Activated CD8-positive, alpha-beta memory T cell treated with anti-CD3 and anti-CD28 coated beads, Interleukin-2, amount 10 ng/mL, durations not matched to agents 7 days and 5 days (primary cell): ENCODE measurements at regions not wholly inside any gene's neighbourhood (a gene's known extent, or its start where the extent isn't known, plus 50 kb on each side); places are given as distances from the start of the nearest gene placed in this dataset.

ENCODE experiments used
- ATAC-seq: fragments of 150-1000 bp; cut with Tn5 transposase; one replicate; pipeline ENCODE4 v1.10.0; 2021; ENCODE audit warnings: moderate library complexity
- CTCF ChIA-PET: fragments of 350-600 bp; sonication (Branson Sonifier 250); formaldehyde crosslinking; loops from one replicate; lab custom pipeline; 2021; ENCODE audit warnings: antibody characterized with exemption; lab: Charles Lee
- DNase-seq: peaks from one replicate; pipeline ENCODE4 v3.0.0-alpha.2; 2020
- H3K27ac Mint-ChIP-seq: one replicate; pipeline ENCODE4 v1.8.0; 2021; ENCODE audit warnings: mild to moderate bottlenecking, mixed read lengths
- H3K27me3 Mint-ChIP-seq: one replicate; pipeline ENCODE4 v1.8.0; 2021; ENCODE audit warnings: mixed read lengths
- H3K36me3 Mint-ChIP-seq: one replicate; pipeline ENCODE4 v1.8.0; 2021; ENCODE audit warnings: mild to moderate bottlenecking, mixed read lengths
- H3K4me1 Mint-ChIP-seq: one replicate; pipeline ENCODE4 v1.8.0; 2021; ENCODE audit warnings: mixed read lengths
- H3K4me3 Mint-ChIP-seq: one replicate; pipeline ENCODE4 v1.8.0; 2021; ENCODE audit warnings: mild to moderate bottlenecking, moderate library complexity, mixed read lengths
- H3K9me3 Mint-ChIP-seq: one replicate; pipeline ENCODE4 v1.8.0; 2022; ENCODE audit warnings: low read depth, mixed read lengths

DNA sequence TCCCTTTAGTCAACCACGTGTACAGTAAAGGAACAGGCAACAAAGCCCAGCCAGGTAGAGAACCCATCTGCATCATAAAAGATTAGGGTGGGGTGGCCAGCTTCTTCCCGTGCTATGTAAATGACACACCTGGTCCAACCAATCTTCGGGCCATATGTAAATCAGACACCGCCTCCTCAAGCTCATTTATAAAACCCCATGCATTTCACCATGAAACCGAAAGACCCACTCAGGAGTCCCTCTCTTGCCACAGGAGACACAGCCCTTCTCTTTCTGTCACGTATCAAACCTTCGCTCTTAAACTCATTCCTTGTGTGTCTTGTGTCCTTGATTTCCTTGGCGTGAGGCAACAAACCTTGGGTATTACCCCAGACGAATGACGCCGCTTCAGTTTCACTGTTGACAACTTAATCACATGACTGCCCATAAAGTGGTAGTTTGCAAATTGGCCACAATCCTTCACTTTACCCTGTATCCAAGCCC, 59.8 kb upstream of the TBPL2 start:
- H3K4me1 Mint-ChIP-seq: no peaks in the 10 kb centered on the region

DNA sequence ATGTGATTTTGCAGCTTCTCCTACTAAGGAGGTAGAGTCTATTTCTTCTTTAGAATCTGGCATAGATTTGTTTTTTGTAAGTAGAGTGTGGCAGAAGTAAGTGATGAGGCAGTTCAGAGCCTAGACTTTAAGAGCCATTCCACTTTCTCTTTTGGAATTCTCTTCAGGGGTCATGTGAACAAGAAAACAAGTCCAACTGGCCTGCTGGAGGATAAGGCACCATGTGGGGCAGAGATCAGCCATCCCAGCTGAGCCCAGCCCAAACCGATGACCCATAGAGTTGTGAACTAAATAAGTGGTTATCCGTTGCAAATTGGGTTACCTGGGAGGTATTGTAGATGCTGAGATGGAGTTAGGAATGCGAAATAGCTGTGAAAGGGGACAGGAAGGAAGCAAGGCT, 60.3 kb upstream of the TBPL2 start:
- CTCF ChIA-PET: no interaction called here
- peaks cover 26% of the 10 kb centered on the region for H3K27me3 Mint-ChIP-seq
- H3K4me1 Mint-ChIP-seq: no peaks in the 10 kb centered on the region
- H3K9me3 Mint-ChIP-seq: no peaks in the 10 kb centered on the region
- no peaks in the 10 kb centered on the region for H3K36me3 Mint-ChIP-seq
- no peak for ATAC-seq
- no peak for DNase-seq
- no peak overlapping the region for H3K4me3 Mint-ChIP-seq
- H3K27ac Mint-ChIP-seq: no peak overlapping the region

More for the DNA sequence above, 59.8 kb upstream of the TBPL2 start:
- Mint-ChIP-seq H3K4me3 (no peak overlapping the region), H3K36me3 (no peaks in the 10 kb centered on the region), H3K27me3 (peaks cover 31% of the 10 kb centered on the region), H3K9me3 (no peaks in the 10 kb centered on the region), H3K27ac (no peak overlapping the region)
- CTCF ChIA-PET: no interaction called here
- ATAC-seq: no peak
- DNase-seq: no peak

DNA sequence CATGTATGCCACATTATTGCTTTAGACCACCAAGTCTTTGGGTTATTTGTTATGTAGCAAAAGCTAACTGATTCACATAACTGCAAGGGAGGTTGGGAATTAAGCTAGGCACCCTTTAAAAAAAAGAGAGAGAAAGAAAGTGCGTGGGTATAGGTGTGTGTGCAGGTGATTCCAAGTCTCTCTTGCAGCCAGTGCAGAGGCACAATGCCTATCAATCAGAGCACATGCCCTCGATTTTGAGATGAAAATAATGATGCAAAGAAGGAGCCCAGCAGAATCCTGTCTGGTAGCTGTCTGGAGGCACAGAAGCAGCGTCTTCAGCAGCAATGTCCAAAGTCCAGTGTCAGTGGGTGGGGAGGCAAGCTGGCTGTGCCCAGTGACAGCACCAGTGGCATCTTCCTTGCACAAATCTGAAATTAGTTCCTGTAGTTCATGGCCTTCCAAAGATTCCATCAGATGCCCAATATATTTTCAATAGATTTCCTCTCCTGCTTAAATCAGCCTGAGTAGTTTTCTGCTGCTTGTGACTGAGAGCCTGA, 62.4 kb upstream of the TBPL2 start:
- CTCF ChIA-PET: no interaction called here
- ATAC-seq (no peak), DNase-seq (no peak)

DNA sequence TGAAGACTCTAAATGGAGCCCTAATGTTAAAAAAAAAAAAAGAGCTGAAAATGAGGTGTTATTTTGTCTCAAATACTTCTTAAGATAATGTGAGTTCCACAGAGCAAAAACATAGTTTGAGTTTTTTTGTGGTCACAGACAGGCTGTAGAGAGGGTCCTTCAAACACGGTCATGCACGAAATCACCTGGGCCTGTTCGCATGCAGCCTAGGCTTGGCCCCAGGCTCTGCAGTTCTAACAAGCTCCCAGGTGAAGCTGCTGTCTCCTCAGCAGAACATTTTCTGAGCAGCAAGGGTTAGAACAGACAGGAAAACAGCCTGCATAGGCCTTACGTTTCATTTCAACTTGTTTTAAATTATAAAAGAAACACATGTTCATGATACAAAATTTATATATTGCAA, 65.4 kb upstream of the TBPL2 start:
- Mint-ChIP-seq H3K36me3 (no peaks in the 10 kb centered on the region), H3K27me3 (peaks cover under 1% of the 10 kb centered on the region), H3K4me3 (no peak overlapping the region), H3K4me1 (no peaks in the 10 kb centered on the region), H3K9me3 (peaks cover 3% of the 10 kb centered on the region), H3K27ac (no peak overlapping the region)
- no peak for DNase-seq
- CTCF ChIA-PET: no interaction called here
- ATAC-seq: no peak

More for the DNA sequence above, 62.4 kb upstream of the TBPL2 start:
- H3K27me3 Mint-ChIP-seq: peaks cover 15% of the 10 kb centered on the region
- no peak overlapping the region for H3K4me3 Mint-ChIP-seq
- no peaks in the 10 kb centered on the region for H3K9me3 Mint-ChIP-seq
- H3K4me1 Mint-ChIP-seq: no peaks in the 10 kb centered on the region
- no peak overlapping the region for H3K27ac Mint-ChIP-seq
- H3K36me3 Mint-ChIP-seq: no peaks in the 10 kb centered on the region

DNA sequence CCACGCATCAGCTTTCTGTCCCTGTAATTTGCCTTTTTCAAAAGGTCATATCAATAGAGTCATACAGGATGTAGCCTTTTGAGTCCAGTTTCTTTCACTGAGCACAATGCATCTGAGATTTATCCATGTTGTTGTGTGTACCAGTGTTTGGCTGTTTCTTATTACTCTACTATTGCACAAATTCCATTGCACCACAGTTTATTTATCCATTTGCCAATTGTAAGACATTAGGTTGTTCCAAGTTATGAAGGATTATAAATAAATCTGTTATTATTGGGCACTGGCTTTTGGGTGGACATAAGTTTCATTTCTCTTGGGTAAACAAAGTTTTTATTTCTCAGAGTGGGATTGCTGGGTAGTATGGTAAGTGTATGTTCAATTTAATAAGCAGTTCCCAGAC, 68.3 kb upstream of the TBPL2 start:
- Mint-ChIP-seq H3K4me3 (no peak overlapping the region), H3K27me3 (no peaks in the 10 kb centered on the region), H3K36me3 (no peaks in the 10 kb centered on the region), H3K4me1 (no peaks in the 10 kb centered on the region), H3K27ac (no peak overlapping the region), H3K9me3 (peaks cover 3% of the 10 kb centered on the region)
- CTCF ChIA-PET: interaction anchor here (0.7 kb wide), 1 partner anchor 780 kb away, joined by 3 read pairs; no protein-coding TSS in a partner anchor
- DNase-seq (no peak), ATAC-seq (no peak)

DNA sequence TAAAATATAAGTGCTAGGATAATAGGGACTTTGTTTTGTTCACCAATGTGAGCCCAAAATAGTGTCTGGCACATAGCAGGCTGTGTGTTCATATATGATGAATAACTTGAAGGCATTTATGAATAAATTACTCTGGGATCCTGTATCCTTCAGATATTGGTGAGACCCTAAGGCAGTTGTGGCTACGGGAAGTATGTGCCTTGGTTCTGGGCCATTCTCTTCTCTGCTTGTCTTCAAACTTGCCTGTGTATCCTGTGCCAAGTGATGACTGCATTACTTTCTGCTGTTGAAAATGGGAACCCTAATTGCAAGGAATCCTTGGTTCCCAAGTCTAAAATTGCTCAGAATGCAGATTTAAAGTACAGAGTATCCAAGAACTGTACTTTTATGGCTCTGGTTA, 67.6 kb upstream of the KTN1 start:
- H3K9me3 Mint-ChIP-seq: peaks cover 3% of the 10 kb centered on the region
- CTCF ChIA-PET: no interaction called here
- no peaks in the 10 kb centered on the region for H3K36me3 Mint-ChIP-seq
- no peak overlapping the region for H3K27ac Mint-ChIP-seq
- no peak overlapping the region for H3K4me3 Mint-ChIP-seq
- no peaks in the 10 kb centered on the region for H3K4me1 Mint-ChIP-seq
- no peaks in the 10 kb centered on the region for H3K27me3 Mint-ChIP-seq
- DNase-seq (no peak), ATAC-seq (no peak)

DNA sequence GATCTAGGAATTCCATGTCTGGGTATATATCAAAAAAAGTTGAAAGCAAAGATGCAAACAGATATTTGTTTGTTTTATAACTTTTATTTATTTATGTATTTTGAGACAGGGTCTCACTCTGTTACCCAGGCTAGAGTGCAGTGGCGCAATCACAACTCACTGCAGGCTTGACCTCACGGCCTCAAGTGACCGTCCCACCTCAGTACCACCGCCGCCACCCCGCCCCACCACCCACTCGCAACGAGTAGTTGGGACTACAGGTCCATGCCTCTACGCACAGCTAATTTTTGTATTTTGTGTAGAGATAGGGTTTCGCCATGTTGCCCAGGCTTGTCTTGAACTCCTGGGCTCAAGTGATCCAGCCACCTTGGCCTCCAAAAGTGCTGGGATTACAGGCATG, 66.5 kb upstream of the KTN1 start:
- no peaks in the 10 kb centered on the region for H3K27me3 Mint-ChIP-seq
- no peak overlapping the region for H3K4me3 Mint-ChIP-seq
- no peaks in the 10 kb centered on the region for H3K36me3 Mint-ChIP-seq
- ATAC-seq (no peak), DNase-seq (no peak)
- no peaks in the 10 kb centered on the region for H3K4me1 Mint-ChIP-seq
- no peak overlapping the region for H3K27ac Mint-ChIP-seq
- CTCF ChIA-PET: no interaction called here
- peaks cover 3% of the 10 kb centered on the region for H3K9me3 Mint-ChIP-seq

DNA sequence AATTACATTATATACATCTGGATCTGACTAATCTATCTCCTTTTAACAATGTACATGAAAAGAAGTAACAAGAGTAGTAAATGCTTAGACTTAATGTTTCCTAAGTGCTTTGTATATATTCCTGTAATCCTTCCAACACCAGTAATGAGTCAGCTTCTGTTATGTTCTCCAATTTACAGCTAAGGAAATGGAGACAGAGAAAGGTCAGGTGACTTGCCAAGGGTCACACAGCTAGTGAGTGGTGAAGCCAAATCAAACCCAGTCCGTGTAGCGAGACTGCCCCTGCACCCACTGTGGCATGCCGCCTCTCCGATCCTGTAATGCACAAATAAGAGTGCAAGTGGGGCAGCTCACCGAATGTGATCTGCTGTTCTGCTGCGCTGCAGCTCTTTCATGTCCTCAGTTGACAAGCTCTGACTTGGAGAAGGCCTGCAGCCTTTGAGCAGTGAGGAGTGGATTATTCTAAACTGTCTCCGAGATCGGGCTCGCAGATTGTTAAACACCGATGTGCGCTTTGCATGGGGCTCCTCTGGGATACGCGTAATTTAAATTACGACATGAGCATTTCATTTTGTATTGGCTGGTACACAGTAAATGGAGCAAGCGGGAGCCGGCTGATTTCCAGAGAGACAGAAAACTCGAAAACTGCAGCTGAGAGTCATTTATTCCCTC, 65.1 kb upstream of the KTN1 start:
- Mint-ChIP-seq H3K27me3 (no peaks in the 10 kb centered on the region), H3K4me1 (no peaks in the 10 kb centered on the region), H3K4me3 (no peak overlapping the region), H3K27ac (no peak overlapping the region), H3K36me3 (no peaks in the 10 kb centered on the region), H3K9me3 (peaks cover 3% of the 10 kb centered on the region)
- CTCF ChIA-PET: no interaction called here
- ATAC-seq (no peak), DNase-seq (no peak)

DNA sequence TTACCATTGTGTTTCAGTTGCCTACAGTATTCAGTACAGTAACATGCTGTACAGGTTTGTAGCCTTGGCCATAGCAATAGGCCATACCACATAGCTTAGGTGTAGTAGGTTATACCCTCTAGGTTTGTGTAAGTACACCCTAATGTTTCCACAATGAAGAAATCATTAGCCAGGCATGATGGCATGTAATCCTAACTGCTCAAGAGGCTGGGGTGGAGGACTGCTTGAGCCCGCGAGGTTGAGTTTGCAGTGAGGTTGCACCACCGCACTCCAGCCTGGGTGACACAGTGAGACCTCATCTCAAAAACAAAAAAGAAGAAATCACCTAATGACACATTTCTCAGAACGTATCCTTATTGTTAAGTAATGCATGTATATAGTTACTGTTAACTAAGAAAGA, 63.2 kb upstream of the KTN1 start:
- no peak for DNase-seq
- Mint-ChIP-seq H3K27me3 (peaks cover 3% of the 10 kb centered on the region), H3K9me3 (no peaks in the 10 kb centered on the region), H3K4me3 (no peak overlapping the region), H3K4me1 (no peaks in the 10 kb centered on the region), H3K36me3 (no peaks in the 10 kb centered on the region), H3K27ac (no peak overlapping the region)
- ATAC-seq: no peak
- CTCF ChIA-PET: no interaction called here

DNA sequence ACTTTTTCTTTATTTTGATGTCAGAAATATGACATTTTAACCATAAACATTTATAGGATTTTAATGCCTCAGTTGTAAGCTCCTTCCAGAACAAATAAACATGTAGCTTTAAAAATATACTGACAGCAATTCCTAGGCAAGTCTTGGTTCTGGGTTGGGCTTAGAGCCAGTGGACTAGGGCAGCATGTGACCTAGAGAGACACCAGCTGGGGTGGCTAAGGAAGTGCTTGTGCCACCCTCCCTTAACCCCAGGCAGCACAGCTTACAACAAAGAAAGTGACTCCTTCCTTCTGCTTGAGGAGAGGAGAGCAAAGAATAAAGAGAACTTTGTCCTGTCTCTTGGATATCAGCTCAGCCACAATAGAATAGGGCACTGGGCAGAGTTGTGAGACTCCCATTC, 61.6 kb upstream of the KTN1 start:
- CTCF ChIA-PET: interaction anchor here (1.2 kb wide), 1 partner anchor 72 kb away, joined by 3 read pairs; no protein-coding TSS in a partner anchor
- Mint-ChIP-seq H3K4me3 (no peak overlapping the region), H3K4me1 (no peaks in the 10 kb centered on the region), H3K9me3 (no peaks in the 10 kb centered on the region), H3K27ac (no peak overlapping the region), H3K27me3 (peaks cover 3% of the 10 kb centered on the region), H3K36me3 (no peaks in the 10 kb centered on the region)
- DNase-seq: no peak
- ATAC-seq: no peak

DNA sequence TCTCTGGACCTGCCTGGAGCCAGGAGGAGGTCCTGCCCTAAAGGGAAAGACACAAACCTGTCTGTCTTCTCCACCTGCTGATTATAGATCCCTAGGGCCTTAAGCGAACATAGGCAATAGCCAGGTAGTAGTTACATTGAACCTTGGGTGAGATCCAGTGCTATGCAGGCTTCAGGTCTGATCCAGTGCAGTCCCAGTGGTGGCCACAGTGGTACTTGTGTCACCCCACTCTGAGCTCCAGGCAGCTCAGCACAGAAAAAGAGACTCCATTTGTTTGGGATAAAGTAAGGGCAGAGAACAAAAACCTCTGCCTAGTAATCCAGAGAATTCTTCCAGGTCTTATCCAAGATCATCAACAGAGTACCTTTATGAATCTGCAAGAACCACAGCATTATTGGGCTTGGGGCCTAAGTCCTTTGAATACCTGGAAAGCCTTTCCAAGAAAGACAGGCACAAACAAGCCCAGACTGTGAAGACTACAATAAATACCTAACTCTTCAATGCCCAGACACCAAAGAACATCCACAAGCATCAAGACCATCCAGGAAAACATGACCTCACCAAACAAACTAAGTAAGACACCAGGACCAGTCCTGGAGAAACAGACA, 60.4 kb upstream of the KTN1 start:
- H3K27me3 Mint-ChIP-seq: peaks cover 3% of the 10 kb centered on the region
- H3K9me3 Mint-ChIP-seq: no peaks in the 10 kb centered on the region
- ATAC-seq: no peak
- H3K4me3 Mint-ChIP-seq: no peak overlapping the region
- H3K27ac Mint-ChIP-seq: no peak overlapping the region
- H3K4me1 Mint-ChIP-seq: no peaks in the 10 kb centered on the region
- H3K36me3 Mint-ChIP-seq: no peaks in the 10 kb centered on the region
- DNase-seq: no peak
- CTCF ChIA-PET: no interaction called here

DNA sequence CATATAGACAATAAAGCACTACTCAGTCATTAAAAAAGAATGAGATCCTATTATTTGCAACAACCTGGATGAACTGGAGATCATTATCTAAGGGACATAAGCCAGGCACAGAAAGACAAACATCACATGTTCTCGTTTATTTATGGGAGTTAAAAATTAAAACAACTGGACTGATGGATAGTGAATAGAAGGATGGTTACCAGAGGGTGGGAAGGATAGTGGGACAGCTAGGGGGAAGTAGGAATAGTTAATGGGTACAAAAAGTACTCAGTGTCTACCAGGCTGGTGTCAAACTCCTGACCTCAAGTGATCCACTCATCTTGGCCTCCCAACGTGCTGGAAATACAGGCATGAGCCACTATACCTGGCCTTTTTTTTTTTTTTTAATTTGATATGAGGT, 56.7 kb upstream of the KTN1 start:
- H3K4me1 Mint-ChIP-seq: no peaks in the 10 kb centered on the region
- no peaks in the 10 kb centered on the region for H3K9me3 Mint-ChIP-seq
- CTCF ChIA-PET: no interaction called here
- DNase-seq (no peak), ATAC-seq (no peak)
- peaks cover 3% of the 10 kb centered on the region for H3K27me3 Mint-ChIP-seq
- H3K27ac Mint-ChIP-seq: no peak overlapping the region
- H3K36me3 Mint-ChIP-seq: no peaks in the 10 kb centered on the region
- H3K4me3 Mint-ChIP-seq: no peak overlapping the region
